IMR-90 (cell line): ENCODE measurements at regions not wholly inside any gene's neighbourhood (a gene's known extent, or its start where the extent isn't known, plus 50 kb on each side); places are given as distances from the start of the nearest gene placed in this dataset.

ENCODE experiments used
- ATAC-seq: fragments of 200-7000 bp; cut with Tn5 transposase; 2 replicates; pipeline ENCODE4 v1.9.1; 2020; ENCODE audit warnings: low read depth, mild to moderate bottlenecking, moderate library complexity
- BruUV-seq: library from RNA; stranded (reverse); fragments of 400-500 nt; replicated peaks from 2 replicates; lab custom pipeline; 2021; lab: Mats Ljungman, UMichigan
- CTCF ChIA-PET: fragments of 300-600 bp; formaldehyde crosslinking; extraction: SDS; loops from one replicate; lab custom pipeline; 2021; ENCODE audit warnings: antibody characterized with exemption; lab: Yijun Ruan, JAX
- POLR2A ChIA-PET: fragments of 300-600 bp; sonication (Branson Sonifier 250); formaldehyde crosslinking; loops from one replicate; lab custom pipeline; 2022; ENCODE audit warnings: antibody characterized with exemption; ENCODE audit not compliant: unreplicated experiment; lab: Charles Lee
- DNase-seq: peaks from one replicate; pipeline ENCODE4 v3.0.0; 2013
- H2AFZ ChIP-seq: replicated peaks from 2 replicates; pipeline ENCODE3; 2013; ENCODE audit warnings: low read length, mild to moderate bottlenecking; ENCODE audit not compliant: poor library complexity
- H2AK5ac ChIP-seq: 2 replicates; pipeline ENCODE4 v1.6.1; 2013; ENCODE audit warnings: low read depth, low read length, inconsistent platforms
- H2AK9ac ChIP-seq: replicated peaks from 2 replicates; pipeline ENCODE3; 2013; ENCODE audit warnings: mild to moderate bottlenecking, low read depth, low read length, moderate library complexity; ENCODE audit not compliant: poor library complexity
- H2BK120ac ChIP-seq: 2 replicates; pipeline ENCODE4 v1.6.1; 2013; ENCODE audit warnings: low read depth, low read length, inconsistent platforms
- H2BK15ac ChIP-seq: 3 replicates; pipeline ENCODE4 v1.6.1; 2013; ENCODE audit warnings: low read depth, low read length, inconsistent platforms
- H2BK20ac ChIP-seq: 2 replicates; pipeline ENCODE4 v1.6.1; 2013; ENCODE audit warnings: low read depth, mild to moderate bottlenecking, inconsistent platforms, low read length, moderate library complexity
- H2BK5ac ChIP-seq: 2 replicates; pipeline ENCODE4 v1.6.1; 2013; ENCODE audit warnings: mild to moderate bottlenecking, low read depth, low read length, inconsistent platforms; ENCODE audit not compliant: poor library complexity, severe bottlenecking
- H3K14ac ChIP-seq: replicated peaks from 2 replicates; pipeline ENCODE4 v1.6.1; 2013; ENCODE audit warnings: low read depth, low read length, inconsistent platforms
- H3K18ac ChIP-seq: 2 replicates; pipeline ENCODE4 v1.6.1; 2013; ENCODE audit warnings: low read depth, low read length, control low read depth
- H3K23ac ChIP-seq: 2 replicates; pipeline ENCODE4 v1.6.1; 2013; ENCODE audit warnings: low read depth, low read length, inconsistent platforms
- H3K27ac ChIP-seq: 2 replicates; pipeline ENCODE4 v1.5.1; 2013; ENCODE audit warnings: mild to moderate bottlenecking, control low read depth, low read length; ENCODE audit not compliant: insufficient read depth
- H3K27me3 ChIP-seq: 2 replicates; pipeline ENCODE4 v1.6.1; 2013; ENCODE audit warnings: low read length; ENCODE audit not compliant: control insufficient read depth, insufficient read depth
- H3K36me3 ChIP-seq: 2 replicates; pipeline ENCODE4 v1.6.1; 2013; ENCODE audit warnings: low read length, mixed read lengths; ENCODE audit not compliant: control insufficient read depth, insufficient read depth
- H3K4ac ChIP-seq: 2 replicates; pipeline ENCODE4 v1.6.1; 2013; ENCODE audit warnings: low read depth, low read length, inconsistent platforms
- H3K4me1 ChIP-seq: 2 replicates; pipeline ENCODE4 v1.6.1; 2013; ENCODE audit warnings: low read length, mixed read lengths; ENCODE audit not compliant: control insufficient read depth, insufficient read depth
- H3K4me2 ChIP-seq: 2 replicates; pipeline ENCODE4 v1.6.1; 2013; ENCODE audit warnings: low read depth, mild to moderate bottlenecking, control low read depth, low read length, moderate library complexity
- H3K4me3 ChIP-seq: 2 replicates; pipeline ENCODE4 v1.5.1; 2013; ENCODE audit warnings: low read depth, mild to moderate bottlenecking, control low read depth, low read length, moderate library complexity; ENCODE audit not compliant: insufficient read depth
- H3K56ac ChIP-seq: 2 replicates; pipeline ENCODE4 v1.6.1; 2013; ENCODE audit warnings: low read length, inconsistent platforms; ENCODE audit not compliant: insufficient read depth; ENCODE audit errors: extremely low read depth
- H3K79me1 ChIP-seq, 2 experiments: 2 replicates each; pipeline ENCODE4 v1.6.1; 2013; ENCODE audit warnings: low read length in 2 of 2, inconsistent platforms in 1 of 2, low read depth in 1 of 2
- H3K9ac ChIP-seq: 2 replicates; pipeline ENCODE4 v1.6.1; 2013; ENCODE audit warnings: low read depth, low read length, control low read depth
- H3K9me1 ChIP-seq: 2 replicates; pipeline ENCODE4 v1.6.1; 2013; ENCODE audit warnings: low read length, inconsistent platforms; ENCODE audit not compliant: insufficient read depth
- H3K9me3 ChIP-seq: 2 replicates; pipeline ENCODE4 v1.6.1; 2013; ENCODE audit warnings: low read length; ENCODE audit not compliant: control insufficient read depth, insufficient read depth
- H4K20me1 ChIP-seq: 2 replicates; pipeline ENCODE4 v1.6.1; 2013; ENCODE audit warnings: low read length, inconsistent platforms; ENCODE audit not compliant: insufficient read depth
- H4K5ac ChIP-seq: 2 replicates; pipeline ENCODE4 v1.6.1; 2013; ENCODE audit warnings: mild to moderate bottlenecking, low read depth, low read length, control low read depth
- H4K8ac ChIP-seq, 2 experiments: 2 replicates each; pipeline ENCODE4 v1.6.1; 2013; ENCODE audit warnings: low read depth in 2 of 2, low read length in 2 of 2, control low read depth in 1 of 2, inconsistent platforms in 1 of 2
- H4K91ac ChIP-seq: 2 replicates; pipeline ENCODE4 v1.6.1; 2013; ENCODE audit warnings: low read depth, low read length, inconsistent platforms; ENCODE audit not compliant: insufficient read depth
- BHLHE40 ChIP-seq: fragments of 150-350 bp; IDR thresholded peaks from 2 replicates; pipeline ENCODE4 v1.6.1; 2016; ENCODE audit warnings: mild to moderate bottlenecking, low read depth, low read length
- CEBPB ChIP-seq: IDR thresholded peaks from 2 replicates; pipeline ENCODE4 v1.6.1; 2012; ENCODE audit warnings: low read depth, low read length, improper control_type of control experiment
- CHD1 ChIP-seq: IDR thresholded peaks from 2 replicates; pipeline ENCODE4 v1.6.1; 2012; ENCODE audit warnings: low read depth, low read length, improper control_type of control experiment
- CTCF ChIP-seq: conservative IDR thresholded peaks from 2 replicates; pipeline ENCODE4 v1.5.1; 2012; ENCODE audit warnings: mild to moderate bottlenecking, low read depth, low read length, improper control_type of control experiment
- FOS ChIP-seq: fragments of 150-350 bp; IDR thresholded peaks from 2 replicates; pipeline ENCODE4 v1.6.1; 2016; ENCODE audit warnings: low read depth, low read length
- MAFK ChIP-seq: IDR thresholded peaks from 2 replicates; pipeline ENCODE4 v1.6.1; 2012; ENCODE audit warnings: low read depth, low read length, improper control_type of control experiment
- MAZ ChIP-seq: IDR thresholded peaks from 2 replicates; pipeline ENCODE4 v1.6.1; 2012; ENCODE audit warnings: low read depth, mild to moderate bottlenecking, low read length, improper control_type of control experiment, moderate library complexity, borderline replicate concordance
- POLR2A ChIP-seq: IDR thresholded peaks from 2 replicates; pipeline ENCODE4 v1.6.1; 2012; ENCODE audit warnings: mild to moderate bottlenecking, low read depth, low read length
- RAD21 ChIP-seq: IDR thresholded peaks from 2 replicates; pipeline ENCODE4 v1.6.1; 2012; ENCODE audit warnings: low read length, improper control_type of control experiment
- RFX5 ChIP-seq: IDR thresholded peaks from 2 replicates; pipeline ENCODE4 v1.8.0; 2012; ENCODE audit warnings: low read depth, mild to moderate bottlenecking, low read length, moderate library complexity
- SMC3 ChIP-seq: fragments of 150-350 bp; IDR thresholded peaks from 2 replicates; pipeline ENCODE4 v1.6.1; 2016; ENCODE audit warnings: low read depth, mild to moderate bottlenecking, antibody characterized with exemption, low read length, moderate library complexity
- WGBS, 2 experiments: methylation state at CpG; one replicate each; pipeline versions ENCODE4 v1.1.5 to v1.1.7; 2013; ENCODE audit warnings: missing lambda C conversion rate in 2 of 2; ENCODE audit not compliant: insufficient read length in 1 of 2; ENCODE audit errors: extremely low coverage in 2 of 2; 5-methylcytosine and 5-hydroxymethylcytosine counted together
- dilution Hi-C: fragments of 300-500 bp; cut with HindIII; formaldehyde crosslinking; loops from one replicate; pipeline ENCODE4 v1.14.3; 2018; ENCODE audit warnings: low sequenced_read_pairs; ENCODE audit not compliant: unreplicated experiment
- in situ Hi-C: fragments of 300-500 bp; cut with MboI; formaldehyde crosslinking; loops from 3 replicates; pipeline ENCODE4 v1.14.3; 2019; ENCODE audit warnings: low sequenced_read_pairs, inconsistent platforms, mixed read lengths
- intact Hi-C: fragments of 100-400 bp; cut with micrococcal nuclease; formaldehyde crosslinking; loops from 2 replicates; pipeline ENCODE4 v1.10.0; 2022

GRCh38 chr3:144429719-144430121 is 458.1 kb downstream of the DIPK2A start:
- H3K56ac ChIP-seq = no peak overlapping the region
- no CpG with 5 or more reads among the region's 3 CpGs for WGBS, 2 experiments
- no peak overlapping the region for H2AK9ac ChIP-seq
- H3K9me3 ChIP-seq = no peaks in the 10 kb centered on the region
- H3K4me2 ChIP-seq = no peak overlapping the region
- H3K79me1 ChIP-seq = no peaks in the 10 kb centered on the region
- no peaks in the 10 kb centered on the region for H3K27me3 ChIP-seq
- H2BK15ac ChIP-seq = no peak overlapping the region
- H3K36me3 ChIP-seq = no peaks in the 10 kb centered on the region
- H4K20me1 ChIP-seq = no peaks in the 10 kb centered on the region
- no peak overlapping the region for H3K4me3 ChIP-seq
- in situ Hi-C loops = loop anchor here (25.0 kb wide), 1 partner anchor 108 kb away; no protein-coding TSS in a partner anchor
- intact Hi-C loops = no loop called here
- no peak overlapping the region for H3K23ac ChIP-seq
- TF ChIP-seq CTCF = no peak
- TF ChIP-seq MAZ = no peak
- TF ChIP-seq SMC3 = no peak
- TF ChIP-seq MAFK = no peak
- no peak for TF ChIP-seq RAD21
- TF ChIP-seq RFX5 = no peak
- TF ChIP-seq FOS = no peak
- TF ChIP-seq CHD1 = no peak
- TF ChIP-seq CEBPB = no peak
- no peak for TF ChIP-seq POLR2A
- TF ChIP-seq BHLHE40 = no peak
- no peak overlapping the region for H2BK20ac ChIP-seq
- H3K4me1 ChIP-seq = no peaks in the 10 kb centered on the region
- H3K18ac ChIP-seq = no peak overlapping the region
- ATAC-seq (no peak), DNase-seq (no peak)
- no peak overlapping the region for H2AK5ac ChIP-seq
- H4K5ac ChIP-seq = no peak overlapping the region
- H3K9ac ChIP-seq = no peak overlapping the region
- ChIA-PET CTCF (no interaction called here), POLR2A (no interaction called here)
- no peak overlapping the region for H2AFZ ChIP-seq
- H3K27ac ChIP-seq = no peak overlapping the region
- BruUV-seq = no TSS peak
- H2BK120ac ChIP-seq = no peak overlapping the region
- no peak overlapping the region for H2BK5ac ChIP-seq
- H3K9me1 ChIP-seq = no peaks in the 10 kb centered on the region
- dilution Hi-C loops = no loop called here
- H3K14ac ChIP-seq = no peak overlapping the region
- H4K8ac ChIP-seq = no peak overlapping the region
- H3K4ac ChIP-seq = no peak overlapping the region
- no peak overlapping the region for H4K91ac ChIP-seq
